ENCODE measurements at regions not wholly inside any gene's neighbourhood (a gene's known extent, or its start where the extent isn't known, plus 50 kb on each side); places are given as distances from the start of the nearest gene placed in this dataset.

DNA sequence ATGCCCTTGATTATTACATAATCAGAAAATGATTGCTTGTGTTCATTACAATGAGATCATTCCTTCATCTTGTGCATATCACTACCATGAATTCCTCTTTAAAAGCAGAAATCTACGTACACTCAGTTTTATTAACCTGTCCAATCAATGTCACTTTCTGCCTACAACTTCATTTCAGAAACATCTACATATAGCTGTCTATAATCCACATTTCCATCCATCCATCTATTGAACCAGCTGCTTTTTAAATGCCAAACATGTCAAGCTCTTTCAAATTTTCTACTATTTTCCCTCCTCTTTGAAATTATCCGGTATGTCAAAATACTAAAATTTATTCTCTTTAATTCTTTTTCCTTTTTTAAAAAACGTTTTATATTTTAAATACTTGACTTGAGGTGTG is 462.0 kb downstream of the GABRG1 start (continued):
- TF ChIP-seq, protein P1, sequence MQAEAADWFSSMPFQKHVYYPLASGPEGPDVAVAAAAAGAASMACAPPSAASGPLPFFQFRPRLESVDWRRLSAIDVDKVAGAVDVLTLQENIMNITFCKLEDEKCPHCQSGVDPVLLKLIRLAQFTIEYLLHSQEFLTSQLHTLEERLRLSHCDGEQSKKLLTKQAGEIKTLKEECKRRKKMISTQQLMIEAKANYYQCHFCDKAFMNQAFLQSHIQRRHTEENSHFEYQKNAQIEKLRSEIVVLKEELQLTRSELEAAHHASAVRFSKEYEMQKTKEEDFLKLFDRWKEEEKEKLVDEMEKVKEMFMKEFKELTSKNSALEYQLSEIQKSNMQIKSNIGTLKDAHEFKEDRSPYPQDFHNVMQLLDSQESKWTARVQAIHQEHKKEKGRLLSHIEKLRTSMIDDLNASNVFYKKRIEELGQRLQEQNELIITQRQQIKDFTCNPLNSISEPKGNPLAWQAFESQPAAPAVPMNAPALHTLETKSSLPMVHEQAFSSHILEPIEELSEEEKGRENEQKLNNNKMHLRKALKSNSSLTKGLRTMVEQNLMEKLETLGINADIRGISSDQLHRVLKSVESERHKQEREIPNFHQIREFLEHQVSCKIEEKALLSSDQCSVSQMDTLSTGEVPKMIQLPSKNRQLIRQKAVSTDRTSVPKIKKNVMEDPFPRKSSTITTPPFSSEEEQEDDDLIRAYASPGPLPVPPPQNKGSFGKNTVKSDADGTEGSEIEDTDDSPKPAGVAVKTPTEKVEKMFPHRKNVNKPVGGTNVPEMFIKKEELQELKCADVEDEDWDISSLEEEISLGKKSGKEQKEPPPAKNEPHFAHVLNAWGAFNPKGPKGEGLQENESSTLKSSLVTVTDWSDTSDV (CRISPR knock-in tag; IDR thresholded peaks at IDR 0.05): no peak

DNA sequence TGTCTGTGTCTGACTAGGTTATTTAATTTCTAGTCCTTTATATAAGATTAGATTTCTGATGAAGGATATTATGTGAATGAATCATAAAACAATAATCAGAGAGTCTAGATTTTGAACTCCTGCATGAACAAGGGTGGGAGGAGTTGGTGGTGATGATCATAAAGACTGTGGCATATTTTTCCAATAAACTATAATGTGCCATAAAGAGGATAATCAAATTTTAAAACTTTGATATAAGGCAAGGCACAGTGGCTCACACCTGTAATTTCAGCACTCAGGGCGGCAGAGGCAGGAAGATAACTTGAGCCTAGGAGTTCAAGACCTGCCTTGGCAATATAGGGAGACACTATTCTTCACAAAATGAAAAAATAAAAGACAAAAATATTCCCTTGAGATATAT is 473.3 kb downstream of the GABRG1 start:
- H3K9me3 ChIP-seq (ENCODE audit: low read length): no peaks in the 10 kb centered on the region
- H3K36me3 ChIP-seq (replicated peaks in 1 of 2; ENCODE audit: control insufficient read depth in 1 of 2, insufficient read depth in 2 of 2, low read length in 2 of 2): no peaks in the 10 kb centered on the region
- H4K20me1 ChIP-seq (ENCODE audit: insufficient read depth, low read length): no peaks in the 10 kb centered on the region
- FAIRE-seq (no peak), ATAC-seq (no peak), DNase-seq (ENCODE audit: low spot score) (no peak)
- no peak overlapping the region for H2AFZ ChIP-seq (ENCODE audit: low read length)
- peaks cover 14% of the 10 kb centered on the region for H3K4me1 ChIP-seq (ENCODE audit: insufficient read depth, low read length)
- no peaks in the 10 kb centered on the region for H3K27me3 ChIP-seq (ENCODE audit: control insufficient read depth in 1 of 2, insufficient read depth in 2 of 2, low read length in 2 of 2)
- WGBS (ENCODE audit: low lambda C conversion rate): 0% methylated on average over 1 of the region's 1 CpG
- POLR2A ChIA-PET: no interaction called here
- no peaks in the 10 kb centered on the region for H3K79me2 ChIP-seq (ENCODE audit: insufficient read depth, low read length)
- no peak overlapping the region for H3K27ac ChIP-seq (ENCODE audit: extremely low read length, insufficient read depth, low read length)
- H3K4me2 ChIP-seq (ENCODE audit: low read depth, low read length): no peak overlapping the region
- CTCF ChIA-PET (ENCODE audit: low intra/inter-chr PET ratio, low total read pairs): no interaction called here
- no TSS peak for BruUV-seq (replicated peaks)
- H3K9ac ChIP-seq (ENCODE audit: insufficient read depth, low read depth, low read length): no peak overlapping the region
- in situ Hi-C loops (cut with HindIII; ENCODE audit: extremely low pct_ligation_motif_present, low pct_unique_long_range_greater_than_20kb) (no loop called here), intact Hi-C loops (cut with micrococcal nuclease; ENCODE audit: unreplicated experiment) (no loop called here)
- no peak overlapping the region for H3K4me3 ChIP-seq (replicated peaks in 1 of 3; ENCODE audit: insufficient read depth in 1 of 3, low read depth in 2 of 3, low read length in 3 of 3)
- TF ChIP-seq, protein P2, sequence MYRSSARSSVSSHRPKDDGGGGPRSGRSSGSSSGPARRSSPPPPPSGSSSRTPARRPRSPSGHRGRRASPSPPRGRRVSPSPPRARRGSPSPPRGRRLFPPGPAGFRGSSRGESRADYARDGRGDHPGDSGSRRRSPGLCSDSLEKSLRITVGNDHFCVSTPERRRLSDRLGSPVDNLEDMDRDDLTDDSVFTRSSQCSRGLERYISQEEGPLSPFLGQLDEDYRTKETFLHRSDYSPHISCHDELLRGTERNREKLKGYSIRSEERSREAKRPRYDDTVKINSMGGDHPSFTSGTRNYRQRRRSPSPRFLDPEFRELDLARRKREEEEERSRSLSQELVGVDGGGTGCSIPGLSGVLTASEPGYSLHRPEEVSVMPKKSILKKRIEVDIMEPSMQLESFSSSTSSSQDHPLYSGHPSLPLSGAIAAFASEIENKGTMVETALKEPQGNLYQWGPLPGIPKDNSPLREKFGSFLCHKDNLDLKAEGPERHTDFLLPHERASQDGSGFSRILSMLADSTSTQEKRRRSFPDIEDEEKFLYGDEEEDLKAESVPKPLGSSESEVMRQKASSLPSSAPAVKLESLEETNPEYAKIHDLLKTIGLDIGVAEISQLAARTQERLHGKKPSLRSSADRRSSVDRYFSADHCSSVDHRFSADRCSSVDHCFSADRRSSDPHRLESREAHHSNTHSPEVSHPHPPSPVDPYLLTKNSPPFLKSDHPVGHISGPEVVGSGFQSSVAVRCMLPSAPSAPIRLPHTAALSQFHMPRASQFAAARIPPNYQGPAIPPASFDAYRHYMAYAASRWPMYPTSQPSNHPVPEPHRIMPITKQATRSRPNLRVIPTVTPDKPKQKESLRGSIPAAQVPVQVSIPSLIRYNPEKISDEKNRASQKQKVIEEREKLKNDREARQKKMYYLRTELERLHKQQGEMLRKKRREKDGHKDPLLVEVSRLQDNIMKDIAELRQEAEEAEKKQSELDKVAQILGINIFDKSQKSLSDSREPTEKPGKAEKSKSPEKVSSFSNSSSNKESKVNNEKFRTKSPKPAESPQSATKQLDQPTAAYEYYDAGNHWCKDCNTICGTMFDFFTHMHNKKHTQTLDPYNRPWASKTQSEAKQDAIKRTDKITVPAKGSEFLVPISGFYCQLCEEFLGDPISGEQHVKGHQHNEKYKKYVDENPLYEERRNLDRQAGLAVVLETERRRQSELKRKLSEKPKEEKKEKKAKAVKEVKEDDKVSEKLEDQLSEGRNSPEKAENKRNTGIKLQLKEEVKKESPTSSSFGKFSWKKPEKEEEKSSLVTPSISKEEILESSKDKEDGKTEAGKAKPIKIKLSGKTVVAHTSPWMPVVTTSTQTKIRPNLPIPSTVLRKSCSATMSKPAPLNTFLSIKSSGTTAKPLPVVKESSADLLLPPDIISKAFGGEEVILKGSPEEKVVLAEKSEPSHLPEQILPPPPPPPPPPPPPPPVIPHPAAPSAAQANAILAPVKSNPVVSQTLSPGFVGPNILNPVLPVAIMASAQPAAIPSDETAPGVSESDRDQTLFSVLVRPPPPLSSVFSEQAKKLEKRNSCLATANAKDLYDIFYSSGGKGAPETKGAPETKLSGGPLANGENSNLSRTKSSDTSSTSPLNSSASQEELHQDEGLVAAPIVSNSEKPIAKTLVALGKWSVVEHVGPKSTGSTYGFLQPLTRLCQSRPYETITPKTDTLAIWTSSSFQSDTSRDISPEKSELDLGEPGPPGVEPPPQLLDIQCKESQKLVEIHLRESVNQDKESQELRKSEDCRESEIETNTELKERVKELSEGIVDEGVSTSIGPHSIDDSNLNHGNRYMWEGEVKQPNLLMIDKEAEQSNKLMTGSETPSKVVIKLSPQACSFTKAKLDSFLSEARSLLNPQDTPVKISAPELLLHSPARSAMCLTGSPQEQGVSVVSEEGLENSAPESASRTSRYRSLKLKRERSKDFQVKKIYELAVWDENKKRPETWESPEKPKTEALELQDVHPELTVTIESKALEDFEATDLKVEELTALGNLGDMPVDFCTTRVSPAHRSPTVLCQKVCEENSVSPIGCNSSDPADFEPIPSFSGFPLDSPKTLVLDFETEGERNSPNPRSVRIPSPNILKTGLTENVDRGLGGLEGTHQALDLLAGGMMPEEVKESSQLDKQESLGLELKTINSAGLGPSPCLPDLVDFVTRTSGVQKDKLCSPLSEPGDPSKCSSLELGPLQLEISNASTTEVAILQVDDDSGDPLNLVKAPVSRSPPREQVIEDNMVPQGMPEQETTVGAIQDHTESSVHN (CRISPR knock-in tag; IDR thresholded peaks at IDR 0.05): no peak
- TF ChIP-seq STAG1 (CRISPR knock-in tag; IDR thresholded peaks at IDR 0.05): no peak
- no peak for TF ChIP-seq AHR (CRISPR knock-in tag; IDR thresholded peaks at IDR 0.05)
- TF ChIP-seq SMAD9 (CRISPR knock-in tag; IDR thresholded peaks at IDR 0.05): no peak
- TF ChIP-seq NR3C1 (CRISPR knock-in tag; IDR thresholded peaks at IDR 0.05): no peak
- TF ChIP-seq RBAK (CRISPR knock-in tag; IDR thresholded peaks at IDR 0.05): no peak
- no peak for TF ChIP-seq ELF4 (CRISPR knock-in tag; IDR thresholded peaks at IDR 0.05; ENCODE audit: borderline replicate concordance)
- TF ChIP-seq MED13 (CRISPR knock-in tag; IDR thresholded peaks at IDR 0.05): no peak
- no peak for TF ChIP-seq ARHGAP35 (CRISPR knock-in tag; IDR thresholded peaks at IDR 0.05; ENCODE audit: borderline replicate concordance)
- no peak for TF ChIP-seq ZNF34 (CRISPR knock-in tag; IDR thresholded peaks at IDR 0.05; ENCODE audit: borderline replicate concordance)

Data from HepG2 (cell line).